AG04450 (cell line): ENCODE measurements at regions not wholly inside any gene's neighbourhood (a gene's known extent, or its start where the extent isn't known, plus 50 kb on each side); places are given as distances from the start of the nearest gene placed in this dataset.
A peak's percentile ranks its signal among the peaks of the same experiment; 100 is the strongest.

ENCODE experiments used
- CTCF ChIA-PET: fragments of 300-600, 350-600 bp; formaldehyde crosslinking; extraction: SDS; loops from one replicate; lab custom pipeline; 2022; ENCODE audit warnings: antibody characterized with exemption, inconsistent platforms; lab: Charles Lee
- POLR2A ChIA-PET: fragments of 350-600 bp; formaldehyde crosslinking; extraction: SDS; loops from one replicate; lab custom pipeline; 2021; ENCODE audit warnings: antibody characterized with exemption, inconsistent platforms; lab: Yijun Ruan, JAX
- DNase-seq: peaks from one replicate; pipeline ENCODE4 v3.0.0-alpha.2; 2011; ENCODE audit warnings: low read depth, low spot score
- H3K27ac ChIP-seq: one replicate; pipeline ENCODE4 v1.5.1; 2012; ENCODE audit warnings: low read depth, low read length, control low read depth
- H3K27me3 ChIP-seq: one replicate; pipeline ENCODE4 v1.6.0; 2012; ENCODE audit warnings: low read length; ENCODE audit not compliant: control insufficient read depth, insufficient read depth
- H3K4me3 ChIP-seq: 2 replicates; pipeline ENCODE4 v1.5.1; 2011; ENCODE audit warnings: mild to moderate bottlenecking, low read depth, low read length, control low read depth
- H3K9me3 ChIP-seq: 2 replicates; pipeline ENCODE4 v1.5.1; 2012; ENCODE audit warnings: low read length; ENCODE audit not compliant: control insufficient read depth, insufficient read depth
- TF ChIP-seq, protein P1 (sequence below): IDR thresholded peaks from 2 replicates; pipeline ENCODE4 v1.5.1; 2011; ENCODE audit warnings: low read depth, low read length, control low read depth, inconsistent platforms

DNA sequence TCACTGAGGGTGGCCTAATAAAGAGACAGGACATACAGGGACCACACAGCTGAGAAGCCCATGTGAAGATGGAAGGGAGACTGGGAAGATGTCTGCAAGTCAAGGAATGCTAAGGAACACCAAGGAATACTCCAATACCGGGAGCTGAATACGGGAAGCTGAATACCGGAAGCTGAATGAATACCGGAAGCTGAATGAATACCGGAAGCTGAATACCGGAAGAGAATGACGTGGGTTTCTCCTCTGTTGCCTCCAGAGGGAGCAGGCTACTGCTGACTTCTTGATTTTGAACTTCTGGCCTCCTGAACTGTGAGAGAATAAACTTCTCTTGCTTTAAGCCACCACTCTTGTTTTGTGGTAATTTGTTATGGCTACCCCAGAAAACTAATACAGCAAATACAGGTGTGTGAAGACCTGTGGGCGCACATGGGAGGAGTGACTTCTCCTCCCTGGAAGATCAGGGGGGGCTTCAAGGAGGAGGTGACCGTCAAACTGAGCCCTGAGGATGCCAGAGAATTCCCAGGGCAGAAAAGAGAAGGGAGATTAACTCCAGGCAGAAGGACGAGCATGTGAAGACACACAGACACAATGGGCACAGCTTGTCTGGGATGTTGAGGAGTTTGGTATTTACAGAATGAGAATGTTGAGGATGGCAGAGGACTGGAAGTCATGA is 259.9 kb downstream of the IRF8 start:
- no peak for DNase-seq
- TF ChIP-seq, protein P1, sequence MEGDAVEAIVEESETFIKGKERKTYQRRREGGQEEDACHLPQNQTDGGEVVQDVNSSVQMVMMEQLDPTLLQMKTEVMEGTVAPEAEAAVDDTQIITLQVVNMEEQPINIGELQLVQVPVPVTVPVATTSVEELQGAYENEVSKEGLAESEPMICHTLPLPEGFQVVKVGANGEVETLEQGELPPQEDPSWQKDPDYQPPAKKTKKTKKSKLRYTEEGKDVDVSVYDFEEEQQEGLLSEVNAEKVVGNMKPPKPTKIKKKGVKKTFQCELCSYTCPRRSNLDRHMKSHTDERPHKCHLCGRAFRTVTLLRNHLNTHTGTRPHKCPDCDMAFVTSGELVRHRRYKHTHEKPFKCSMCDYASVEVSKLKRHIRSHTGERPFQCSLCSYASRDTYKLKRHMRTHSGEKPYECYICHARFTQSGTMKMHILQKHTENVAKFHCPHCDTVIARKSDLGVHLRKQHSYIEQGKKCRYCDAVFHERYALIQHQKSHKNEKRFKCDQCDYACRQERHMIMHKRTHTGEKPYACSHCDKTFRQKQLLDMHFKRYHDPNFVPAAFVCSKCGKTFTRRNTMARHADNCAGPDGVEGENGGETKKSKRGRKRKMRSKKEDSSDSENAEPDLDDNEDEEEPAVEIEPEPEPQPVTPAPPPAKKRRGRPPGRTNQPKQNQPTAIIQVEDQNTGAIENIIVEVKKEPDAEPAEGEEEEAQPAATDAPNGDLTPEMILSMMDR = peak; percentile 39
- no peaks in the 10 kb centered on the region for H3K27me3 ChIP-seq
- no peaks in the 10 kb centered on the region; the same call in 1 of the 2 replicates for H3K9me3 ChIP-seq
- ChIA-PET POLR2A (no interaction called here), CTCF (interaction anchor here (0.6 to 1.0 kb wide), 4 partner anchors 29 to 220 kb away, joined by 3 read pairs; no protein-coding TSS in a partner anchor)
- no peak overlapping the region for H3K4me3 ChIP-seq
- H3K27ac ChIP-seq = no peak overlapping the region

DNA sequence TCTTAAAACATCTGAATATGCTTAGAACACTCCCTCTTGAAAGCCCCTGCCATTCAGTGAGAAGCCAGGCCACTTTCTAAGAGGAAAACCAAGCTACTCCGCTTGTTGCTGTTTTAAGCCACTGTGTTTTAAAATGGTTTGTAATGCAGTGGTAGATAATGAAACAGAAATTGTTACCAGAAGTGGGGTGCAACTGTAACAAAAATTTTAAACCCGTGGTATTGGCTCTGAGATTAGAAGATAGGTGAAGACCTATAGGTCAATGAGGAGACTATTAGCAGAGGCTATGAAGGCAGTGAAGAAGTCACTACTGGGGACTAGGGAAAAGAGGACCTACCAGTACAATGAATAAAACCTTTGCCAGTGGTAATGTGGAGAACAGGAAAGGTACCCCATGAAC is 266.5 kb downstream of the IRF8 start:
- no peak overlapping the region for H3K27ac ChIP-seq
- ChIA-PET CTCF (no interaction called here), POLR2A (no interaction called here)
- DNase-seq = no peak
- H3K4me3 ChIP-seq = no peak overlapping the region
- peaks cover 20% of the 10 kb centered on the region; the same call in 1 of the 2 replicates for H3K9me3 ChIP-seq
- peaks cover 8% of the 10 kb centered on the region for H3K27me3 ChIP-seq
- TF ChIP-seq, protein P1 = no peak

DNA sequence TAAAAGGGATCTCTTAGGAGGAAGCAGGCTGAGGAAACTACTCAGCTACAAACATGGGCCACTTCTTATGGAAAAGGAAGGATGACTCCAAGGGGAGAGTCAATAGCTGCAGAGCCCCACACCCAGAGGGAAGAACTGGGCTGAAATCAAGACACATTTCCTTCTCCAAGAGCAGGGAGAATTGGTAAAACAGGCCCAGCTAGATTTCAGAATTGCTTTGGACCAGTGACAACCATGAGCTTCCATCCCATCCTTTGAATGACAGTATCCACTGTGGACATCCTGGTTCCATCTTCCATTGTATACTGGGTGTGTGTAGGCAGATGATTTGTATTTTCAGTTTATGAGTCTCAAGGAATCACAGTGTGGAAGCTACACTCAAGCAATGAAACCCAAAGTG is 267.5 kb downstream of the IRF8 start:
- DNase-seq = no peak
- Histone ChIP-seq H3K9me3 (peaks cover 20% of the 10 kb centered on the region; the same call in 1 of the 2 replicates), H3K27ac (no peak overlapping the region), H3K27me3 (peaks cover 8% of the 10 kb centered on the region), H3K4me3 (no peak overlapping the region)
- TF ChIP-seq, protein P1 = no peak
- POLR2A ChIA-PET = no interaction called here
- CTCF ChIA-PET = no interaction called here

DNA sequence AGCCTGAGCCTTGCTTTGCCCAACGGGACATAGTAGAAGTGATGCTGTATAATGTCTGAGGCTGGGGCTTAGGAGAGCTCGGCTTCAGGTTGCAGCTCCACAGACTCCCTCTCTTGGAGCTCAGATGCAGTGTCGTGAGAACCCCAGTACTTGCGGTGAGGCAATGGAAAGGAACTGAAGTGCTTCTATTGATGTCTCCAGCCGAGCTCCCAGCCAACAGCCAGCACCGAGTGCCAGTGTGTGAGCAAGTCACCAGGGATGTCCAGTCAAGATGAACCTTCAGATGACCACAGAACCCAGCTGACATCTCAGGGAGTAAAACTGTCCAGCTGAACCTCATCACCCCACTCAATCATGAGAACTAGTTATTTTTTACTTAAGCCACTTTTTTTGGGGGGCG is 268.1 kb downstream of the IRF8 start:
- ChIA-PET POLR2A (no interaction called here), CTCF (no interaction called here)
- Histone ChIP-seq H3K9me3 (peaks cover 20% of the 10 kb centered on the region; the same call in 1 of the 2 replicates), H3K27me3 (peaks cover 8% of the 10 kb centered on the region), H3K27ac (no peak overlapping the region), H3K4me3 (no peak overlapping the region)
- no peak for DNase-seq
- TF ChIP-seq, protein P1 = no peak

DNA sequence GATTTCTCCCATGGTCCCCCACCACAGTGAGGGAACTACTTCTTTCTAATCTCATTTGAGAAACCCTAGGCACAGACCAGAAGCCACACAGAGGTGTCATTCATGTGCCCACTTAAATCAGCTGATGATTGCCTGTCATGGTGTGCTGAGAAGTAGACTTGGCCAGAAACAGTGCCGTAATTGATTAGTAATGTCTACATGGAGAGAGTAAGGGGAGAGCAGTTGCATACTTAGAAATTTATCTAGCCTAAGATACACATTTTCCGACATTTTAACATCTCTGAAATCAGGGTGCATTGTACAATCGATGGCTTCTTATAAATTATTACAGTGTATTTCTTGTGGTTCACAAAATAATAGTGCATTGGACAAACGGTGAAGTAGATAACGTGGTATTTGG is 271.8 kb downstream of the IRF8 start:
- peaks cover 11% of the 10 kb centered on the region; the same call in 1 of the 2 replicates for H3K9me3 ChIP-seq
- POLR2A ChIA-PET = interaction anchor here (0.6 to 0.7 kb wide), 2 partner anchors 29 to 52 kb away, joined by 3 to 4 read pairs; no protein-coding TSS in a partner anchor
- CTCF ChIA-PET = interaction anchor here (0.6 kb wide), 1 partner anchor 98 kb away, joined by 6 read pairs; no protein-coding TSS in a partner anchor
- peak overlapping the region; percentile 66 for H3K27ac ChIP-seq
- no peak for DNase-seq
- TF ChIP-seq, protein P1 = no peak
- peaks cover 5% of the 10 kb centered on the region for H3K27me3 ChIP-seq
- no peak overlapping the region for H3K4me3 ChIP-seq
